Type B pancreatic cell (in vitro differentiated cells): ENCODE measurements at regions not wholly inside any gene's neighbourhood (a gene's known extent, or its start where the extent isn't known, plus 50 kb on each side); places are given as distances from the start of the nearest gene placed in this dataset.

ENCODE experiments used
- DNase-seq: peaks from one replicate; pipeline ENCODE4 v3.0.0; 2021; ENCODE audit warnings: mixed read lengths; ENCODE audit not compliant: unreplicated experiment; ENCODE audit errors: extremely low spot score
- H3K27ac Mint-ChIP-seq: 2 replicates; pipeline ENCODE4 v1.8.0; 2021; ENCODE audit warnings: mild to moderate bottlenecking, mixed read lengths
- H3K27me3 Mint-ChIP-seq: 2 replicates; pipeline ENCODE4 v1.8.0; 2021; ENCODE audit warnings: mixed read lengths
- H3K36me3 Mint-ChIP-seq: 2 replicates; pipeline ENCODE4 v1.8.0; 2021; ENCODE audit warnings: mixed read lengths
- H3K4me1 Mint-ChIP-seq: one replicate; pipeline ENCODE4 v1.8.0; 2021; ENCODE audit warnings: mixed read lengths; ENCODE audit not compliant: unreplicated experiment
- H3K4me3 Mint-ChIP-seq: 2 replicates; pipeline ENCODE4 v1.8.0; 2021; ENCODE audit warnings: mild to moderate bottlenecking, mixed read lengths
- H3K9me3 Mint-ChIP-seq: 2 replicates; pipeline ENCODE4 v1.8.0; 2021; ENCODE audit warnings: mixed read lengths
- TF ChIP-seq, protein P1 (sequence below): fragments of 200-600 bp; sonication (generic); conservative IDR thresholded peaks from 2 replicates; pipeline ENCODE4 v1.5.0; 2021; ENCODE audit warnings: antibody characterized with exemption, mild to moderate bottlenecking

GRCh38 chr2:10240161-10240681 is 62.5 kb upstream of the HPCAL1 start:
- H3K4me3 Mint-ChIP-seq = no peak overlapping the region
- no peak overlapping the region for H3K27ac Mint-ChIP-seq
- TF ChIP-seq, protein P1, sequence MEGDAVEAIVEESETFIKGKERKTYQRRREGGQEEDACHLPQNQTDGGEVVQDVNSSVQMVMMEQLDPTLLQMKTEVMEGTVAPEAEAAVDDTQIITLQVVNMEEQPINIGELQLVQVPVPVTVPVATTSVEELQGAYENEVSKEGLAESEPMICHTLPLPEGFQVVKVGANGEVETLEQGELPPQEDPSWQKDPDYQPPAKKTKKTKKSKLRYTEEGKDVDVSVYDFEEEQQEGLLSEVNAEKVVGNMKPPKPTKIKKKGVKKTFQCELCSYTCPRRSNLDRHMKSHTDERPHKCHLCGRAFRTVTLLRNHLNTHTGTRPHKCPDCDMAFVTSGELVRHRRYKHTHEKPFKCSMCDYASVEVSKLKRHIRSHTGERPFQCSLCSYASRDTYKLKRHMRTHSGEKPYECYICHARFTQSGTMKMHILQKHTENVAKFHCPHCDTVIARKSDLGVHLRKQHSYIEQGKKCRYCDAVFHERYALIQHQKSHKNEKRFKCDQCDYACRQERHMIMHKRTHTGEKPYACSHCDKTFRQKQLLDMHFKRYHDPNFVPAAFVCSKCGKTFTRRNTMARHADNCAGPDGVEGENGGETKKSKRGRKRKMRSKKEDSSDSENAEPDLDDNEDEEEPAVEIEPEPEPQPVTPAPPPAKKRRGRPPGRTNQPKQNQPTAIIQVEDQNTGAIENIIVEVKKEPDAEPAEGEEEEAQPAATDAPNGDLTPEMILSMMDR = no peak
- H3K4me1 Mint-ChIP-seq = peaks cover 11% of the 10 kb centered on the region
- no peaks in the 10 kb centered on the region for H3K27me3 Mint-ChIP-seq
- no peaks in the 10 kb centered on the region for H3K36me3 Mint-ChIP-seq
- no peaks in the 10 kb centered on the region for H3K9me3 Mint-ChIP-seq
- peak; percentile 60 for DNase-seq

DNA sequence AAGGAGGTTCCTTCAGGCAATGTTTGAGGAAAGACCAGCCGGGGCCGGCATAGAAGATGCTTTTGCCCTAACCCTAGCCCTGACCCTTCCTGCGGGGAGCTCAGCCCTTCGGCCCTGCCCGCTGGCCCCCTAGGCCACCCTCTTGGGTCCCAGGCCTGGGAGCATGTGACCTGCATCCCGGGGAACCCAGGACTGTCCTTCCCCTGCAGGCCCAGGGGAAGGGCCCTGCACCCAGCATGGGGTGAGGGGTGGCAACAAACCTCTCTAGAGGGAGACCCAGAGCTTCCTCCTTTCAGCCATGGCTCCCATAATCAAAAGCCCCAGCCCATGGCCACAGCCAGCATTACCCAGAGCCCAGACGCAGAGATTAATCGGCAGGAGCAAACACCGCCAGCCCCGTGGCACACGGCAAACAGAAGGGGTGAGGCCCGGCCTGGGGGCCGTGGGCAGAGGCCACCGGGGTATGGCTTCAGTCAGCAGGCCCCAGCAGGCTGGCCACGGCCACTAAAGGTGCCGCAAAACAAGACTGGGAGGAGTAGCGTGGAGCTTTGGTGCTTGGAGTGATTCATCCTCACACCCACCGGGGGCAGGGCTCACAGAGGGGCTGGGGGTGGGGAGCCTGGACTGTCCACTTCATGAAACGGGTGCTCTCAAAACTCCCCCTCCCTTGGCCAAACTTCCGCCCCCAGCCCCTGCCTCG is 61.6 kb upstream of the HPCAL1 start:
- DNase-seq = no peak
- H3K27ac Mint-ChIP-seq = no peak overlapping the region
- peaks cover 11% of the 10 kb centered on the region for H3K4me1 Mint-ChIP-seq
- H3K9me3 Mint-ChIP-seq = no peaks in the 10 kb centered on the region
- TF ChIP-seq, protein P1 = no peak
- H3K4me3 Mint-ChIP-seq = no peak overlapping the region
- H3K27me3 Mint-ChIP-seq = no peaks in the 10 kb centered on the region
- H3K36me3 Mint-ChIP-seq = no peaks in the 10 kb centered on the region

DNA sequence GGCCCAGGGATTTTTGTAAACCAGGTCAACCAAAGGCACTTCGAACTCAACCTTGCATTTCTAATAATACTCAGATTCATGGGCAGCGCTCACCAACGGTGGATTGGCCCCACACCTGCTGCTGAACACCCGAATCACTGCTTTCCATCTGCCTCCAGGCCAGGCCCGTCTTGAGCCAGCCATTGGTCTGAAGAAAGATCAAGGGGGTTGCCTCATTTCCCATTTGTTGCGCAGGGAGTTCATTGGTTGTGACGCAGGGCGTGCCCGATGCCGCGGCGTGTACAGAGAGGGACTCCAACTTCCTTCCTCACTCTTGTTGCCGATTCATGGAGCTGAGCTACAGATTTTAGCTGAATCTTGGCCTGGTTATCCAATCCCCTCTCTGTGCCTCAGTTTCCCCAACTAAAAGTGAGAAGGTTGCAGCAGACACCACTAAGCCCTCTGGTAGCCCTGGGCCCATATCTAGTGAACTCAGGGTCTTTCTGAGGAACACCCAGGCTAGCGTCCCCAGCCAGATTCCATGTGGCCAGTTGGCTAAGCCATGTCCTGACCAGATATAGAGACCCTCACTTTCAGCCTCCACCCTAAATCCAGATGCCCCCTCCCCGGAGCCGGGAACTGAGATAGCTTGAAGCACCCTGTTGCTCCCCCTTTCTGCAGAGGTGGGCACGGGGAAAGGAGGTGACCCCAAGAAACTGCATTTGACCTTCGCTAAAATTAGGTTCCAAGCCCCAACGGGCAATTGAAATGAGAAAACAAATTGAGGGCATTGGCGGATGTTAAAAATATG is 60.9 kb upstream of the HPCAL1 start:
- Mint-ChIP-seq H3K27me3 (no peaks in the 10 kb centered on the region), H3K4me1 (peaks cover 11% of the 10 kb centered on the region), H3K27ac (no peak overlapping the region), H3K9me3 (no peaks in the 10 kb centered on the region), H3K4me3 (no peak overlapping the region), H3K36me3 (no peaks in the 10 kb centered on the region)
- no peak for DNase-seq
- TF ChIP-seq, protein P1 = no peak

GRCh38 chr2:10242451-10242850 is 60.3 kb upstream of the HPCAL1 start:
- no peak overlapping the region for H3K27ac Mint-ChIP-seq

DNA sequence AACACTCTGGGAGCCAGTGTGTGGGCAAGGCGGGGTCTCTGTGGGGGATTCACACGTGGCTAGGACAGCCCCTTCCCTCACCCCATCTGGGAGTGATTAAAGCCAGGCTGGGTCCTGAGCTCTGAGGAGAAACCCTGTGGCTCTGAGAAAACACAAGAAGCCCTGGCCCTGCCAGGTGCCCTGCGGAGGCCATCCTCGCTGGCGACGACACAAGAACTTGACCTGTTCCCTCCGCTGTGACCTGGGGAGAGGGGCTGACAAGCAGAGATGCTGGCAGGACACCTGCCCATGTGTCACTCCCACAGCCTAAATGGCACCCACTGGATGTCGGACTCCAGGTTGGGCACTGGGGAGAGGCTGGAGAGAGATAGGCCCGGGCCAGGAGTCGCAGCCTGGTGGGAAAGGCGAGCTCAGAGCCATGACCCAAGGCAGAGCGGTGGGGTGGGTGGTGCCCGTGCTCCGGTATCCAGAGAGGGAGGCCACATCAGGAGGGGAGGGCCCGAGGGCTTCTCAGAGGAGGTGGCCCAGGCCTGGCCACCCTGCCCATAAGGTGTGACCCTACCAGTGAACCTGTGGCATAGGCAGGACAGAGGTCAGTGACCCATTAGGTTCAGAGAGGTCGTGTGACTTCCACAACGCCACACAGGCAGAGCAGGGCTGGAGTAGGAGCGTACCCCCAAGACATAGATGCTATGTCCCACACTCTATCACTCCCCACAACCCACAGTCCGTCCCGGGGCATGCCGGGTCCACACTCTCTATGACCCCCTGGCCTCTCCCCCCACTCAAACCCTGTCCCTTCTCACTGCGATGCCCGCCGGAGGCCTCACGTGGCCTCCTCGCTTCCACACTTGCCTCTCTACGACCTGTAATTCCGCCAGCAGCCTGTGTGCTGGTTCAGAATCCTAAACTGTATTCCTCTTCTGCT is 59.4 kb upstream of the HPCAL1 start:
- H3K36me3 Mint-ChIP-seq = no peaks in the 10 kb centered on the region
- TF ChIP-seq, protein P1 = no peak
- no peaks in the 10 kb centered on the region for H3K27me3 Mint-ChIP-seq
- H3K9me3 Mint-ChIP-seq = no peaks in the 10 kb centered on the region
- H3K4me3 Mint-ChIP-seq = no peak overlapping the region
- DNase-seq = no peak
- H3K27ac Mint-ChIP-seq = no peak overlapping the region
- H3K4me1 Mint-ChIP-seq = peaks cover 11% of the 10 kb centered on the region

More at GRCh38 chr2:10242451-10242850, 60.3 kb upstream of the HPCAL1 start:
- TF ChIP-seq, protein P1 = no peak
- Mint-ChIP-seq H3K36me3 (no peaks in the 10 kb centered on the region), H3K4me3 (no peak overlapping the region), H3K4me1 (peaks cover 11% of the 10 kb centered on the region), H3K9me3 (no peaks in the 10 kb centered on the region), H3K27me3 (no peaks in the 10 kb centered on the region)
- DNase-seq = no peak
